ENCODE measurements at regions not wholly inside any gene's neighbourhood (a gene's known extent, or its start where the extent isn't known, plus 50 kb on each side); places are given as distances from the start of the nearest gene placed in this dataset.

GRCh38 chr2:146912536-146912935, 932.3 kb upstream of the ACVR2A start:
- TF ChIP-seq, protein P1, sequence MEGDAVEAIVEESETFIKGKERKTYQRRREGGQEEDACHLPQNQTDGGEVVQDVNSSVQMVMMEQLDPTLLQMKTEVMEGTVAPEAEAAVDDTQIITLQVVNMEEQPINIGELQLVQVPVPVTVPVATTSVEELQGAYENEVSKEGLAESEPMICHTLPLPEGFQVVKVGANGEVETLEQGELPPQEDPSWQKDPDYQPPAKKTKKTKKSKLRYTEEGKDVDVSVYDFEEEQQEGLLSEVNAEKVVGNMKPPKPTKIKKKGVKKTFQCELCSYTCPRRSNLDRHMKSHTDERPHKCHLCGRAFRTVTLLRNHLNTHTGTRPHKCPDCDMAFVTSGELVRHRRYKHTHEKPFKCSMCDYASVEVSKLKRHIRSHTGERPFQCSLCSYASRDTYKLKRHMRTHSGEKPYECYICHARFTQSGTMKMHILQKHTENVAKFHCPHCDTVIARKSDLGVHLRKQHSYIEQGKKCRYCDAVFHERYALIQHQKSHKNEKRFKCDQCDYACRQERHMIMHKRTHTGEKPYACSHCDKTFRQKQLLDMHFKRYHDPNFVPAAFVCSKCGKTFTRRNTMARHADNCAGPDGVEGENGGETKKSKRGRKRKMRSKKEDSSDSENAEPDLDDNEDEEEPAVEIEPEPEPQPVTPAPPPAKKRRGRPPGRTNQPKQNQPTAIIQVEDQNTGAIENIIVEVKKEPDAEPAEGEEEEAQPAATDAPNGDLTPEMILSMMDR (IDR thresholded peaks at IDR 0.05) = no peak
- no peak for TF ChIP-seq POLR2A (IDR thresholded peaks at IDR 0.05)
